NCI-H2196 treated with DMSO at 0.1 percent for 48 hours (cell line): ENCODE measurements at regions not wholly inside any gene's neighbourhood (a gene's known extent, or its start where the extent isn't known, plus 50 kb on each side); places are given as distances from the start of the nearest gene placed in this dataset.
"Not testable (repeated sequence)": the region's sequence is repeated elsewhere in the genome, so short reads cannot be mapped to it uniquely, and the experiment has no call there.

Source experiments
- DNase-seq: peaks from one replicate; lab custom pipeline; 2025; ENCODE audit not compliant: unreplicated experiment; lab: John Stamatoyannopoulos, UW

DNA sequence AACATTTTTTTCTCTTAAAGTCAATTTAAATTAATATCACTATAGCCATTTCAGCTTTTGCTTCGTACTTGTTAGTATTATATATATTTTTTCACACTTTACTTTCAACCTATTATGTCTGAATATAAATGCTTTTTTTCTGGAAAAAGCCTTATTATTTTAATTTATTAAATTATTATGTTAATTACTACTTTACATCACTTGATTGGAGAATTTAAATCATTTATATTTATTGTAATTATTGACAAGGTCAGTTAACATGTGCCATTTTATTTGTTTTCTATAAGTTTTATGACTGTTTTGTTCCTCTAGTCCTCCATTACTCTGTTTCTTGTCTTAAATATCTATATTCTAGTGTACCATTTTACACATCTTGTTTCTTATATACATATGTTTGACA is 1333.4 kb upstream of the MIR17HG start:
- DNase-seq, result no peak

DNA sequence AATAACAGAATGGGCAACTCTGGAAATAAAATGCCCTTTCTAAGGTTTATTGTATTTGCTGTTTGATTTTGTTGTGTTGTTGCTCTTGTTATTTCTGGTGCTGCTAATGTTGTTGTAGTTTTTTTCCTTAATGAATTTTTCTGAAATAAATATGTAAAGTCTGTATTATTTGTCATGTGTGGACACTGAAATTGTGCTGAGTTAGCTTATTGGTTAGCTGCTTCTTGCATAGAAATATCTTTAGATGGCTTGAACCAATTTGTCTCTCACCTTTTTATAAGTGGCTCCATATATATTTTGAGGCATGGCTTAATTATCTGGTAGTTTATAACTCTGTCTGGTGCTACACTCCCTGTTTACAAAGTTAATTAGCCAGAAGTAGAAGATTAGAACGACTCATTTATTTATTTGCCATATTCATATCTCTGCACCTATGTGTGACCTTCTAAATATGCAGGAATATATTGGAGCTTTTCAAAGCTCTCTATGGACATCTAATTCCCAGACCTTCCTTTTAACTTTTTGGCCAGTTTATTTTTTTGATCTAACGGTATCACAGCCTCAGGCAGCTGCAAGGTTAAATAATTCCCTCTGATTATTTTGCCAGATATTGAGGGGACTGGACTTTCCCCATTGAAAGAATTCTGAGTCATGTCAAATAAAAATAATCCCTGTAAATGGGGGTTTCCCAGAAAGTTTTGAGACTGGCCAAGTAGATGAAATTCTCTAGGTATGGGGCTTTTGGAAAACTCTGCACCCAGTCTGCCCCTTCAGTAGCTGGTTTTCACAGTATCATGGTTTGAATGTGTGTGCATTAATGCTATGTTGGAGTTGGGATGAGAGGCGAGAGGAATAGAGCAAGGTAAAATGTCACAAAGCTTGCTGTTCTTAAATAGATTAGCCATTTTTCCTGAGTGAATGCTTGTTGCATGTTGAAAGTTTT is 1331.7 kb upstream of the MIR17HG start:
- DNase-seq, result no peak

DNA sequence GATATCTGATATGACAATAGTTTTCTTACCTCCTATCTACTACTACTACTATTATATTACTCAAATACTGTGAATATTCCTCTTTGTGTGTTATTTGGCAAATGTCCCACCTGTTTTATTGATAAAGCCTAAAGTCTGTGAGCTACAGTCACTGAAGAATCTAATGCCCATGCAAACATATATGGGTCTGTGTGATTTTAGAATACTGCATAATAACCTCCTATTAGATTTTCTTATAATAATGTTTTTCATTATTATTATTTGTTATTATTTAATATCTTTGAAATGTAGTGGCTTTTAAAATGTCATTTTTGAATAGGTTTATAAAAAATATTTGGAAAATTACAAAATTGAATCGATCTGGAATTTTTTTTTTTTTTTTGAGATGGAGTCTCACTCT is 1330.8 kb upstream of the MIR17HG start:
- no peak for DNase-seq

DNA sequence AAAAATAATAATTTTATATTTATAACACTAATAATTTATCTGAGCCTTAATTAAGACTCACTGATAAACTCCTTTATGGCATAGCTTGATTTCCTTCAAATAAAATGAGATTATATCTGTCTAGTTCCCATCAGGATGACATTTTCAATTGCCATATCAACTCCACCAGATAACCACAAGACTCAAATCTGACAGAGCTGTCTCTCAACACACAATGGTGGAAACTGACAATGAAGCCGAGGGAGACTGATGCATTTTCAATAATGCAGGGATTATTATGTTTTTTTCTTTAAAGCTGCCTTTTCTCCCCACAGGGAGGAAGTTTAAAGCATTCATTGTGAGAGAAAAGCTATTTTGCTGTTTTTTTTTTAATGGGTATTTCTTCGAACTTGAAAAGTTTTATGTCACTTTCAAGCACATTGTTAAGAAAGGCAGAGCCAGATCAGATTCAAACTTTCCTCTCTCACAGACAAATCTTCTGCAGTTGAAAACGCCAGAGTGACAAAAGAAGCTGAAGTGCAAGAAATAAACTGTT is 1326.9 kb upstream of the MIR17HG start:
- no peak for DNase-seq

DNA sequence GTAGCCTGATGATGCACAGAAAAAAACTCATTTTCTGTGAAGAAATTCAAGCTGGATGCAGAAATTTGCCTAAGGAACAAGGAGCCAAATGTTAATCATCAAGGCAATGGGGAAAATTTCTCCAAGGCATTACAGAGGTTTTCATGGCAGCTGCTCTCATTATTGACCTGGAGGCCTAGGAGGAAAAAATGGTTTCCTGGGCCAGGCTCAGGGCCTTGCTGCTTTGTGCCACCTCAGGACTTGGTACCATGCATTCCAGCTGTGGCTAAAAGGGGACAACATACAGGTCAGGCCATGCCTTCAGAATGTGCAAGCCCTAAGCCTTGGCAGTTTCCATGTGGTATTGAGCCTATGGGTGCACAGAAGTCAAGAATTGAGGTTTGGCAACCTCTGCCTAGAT is 1320.1 kb upstream of the MIR17HG start:
- DNase-seq, result no peak

DNA sequence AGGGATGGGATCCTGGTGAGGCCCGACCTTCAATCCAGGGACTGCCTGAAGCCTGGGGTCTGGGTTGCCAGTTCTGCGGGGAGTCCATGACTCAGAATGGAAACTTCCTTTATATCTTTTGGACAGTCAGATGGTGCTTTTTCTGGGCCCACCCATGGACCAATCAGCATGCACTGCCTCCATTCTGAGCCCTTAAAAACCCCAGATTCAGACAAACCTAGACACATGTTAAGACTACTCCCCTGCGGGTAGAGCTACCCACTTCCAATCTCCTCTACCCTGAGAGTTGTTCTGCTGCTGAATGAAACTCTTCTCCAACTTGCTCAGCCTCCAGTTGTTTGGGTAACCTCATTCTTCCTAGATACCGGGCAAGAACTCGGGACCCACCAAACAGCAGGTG is 1315.2 kb upstream of the MIR17HG start:
- no peak for DNase-seq

DNA sequence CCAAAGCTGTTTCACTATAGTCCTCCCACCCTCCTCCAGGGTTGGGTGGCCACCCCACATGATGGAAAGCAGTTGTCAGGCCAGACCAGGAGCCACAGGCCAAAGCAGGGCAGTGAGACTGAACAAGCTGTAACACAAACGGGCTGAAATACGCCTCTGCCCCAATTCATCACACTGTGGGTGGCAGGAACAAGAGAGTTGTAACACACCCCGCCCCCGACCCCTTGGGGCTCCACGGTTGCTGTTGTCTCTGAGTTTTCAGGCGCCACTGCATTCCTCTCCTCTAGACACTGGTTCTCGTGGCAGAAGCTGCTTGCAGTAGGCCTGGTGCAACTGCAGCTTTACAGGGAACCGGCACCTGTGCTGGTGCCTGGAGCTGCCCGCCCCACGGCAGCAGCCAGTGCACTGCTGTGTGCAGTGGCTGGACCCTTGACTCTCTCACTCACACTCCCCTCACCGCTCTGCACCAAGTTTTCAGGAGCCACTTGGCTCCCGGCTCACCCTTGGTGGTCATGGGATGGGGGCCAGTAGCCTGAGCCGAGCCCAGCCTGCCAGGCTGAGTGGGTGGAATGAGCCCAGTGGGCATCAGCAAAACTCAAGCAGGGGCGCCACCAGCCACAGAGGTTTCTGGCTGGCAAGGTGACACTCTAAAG is 1314.5 kb upstream of the MIR17HG start:
- DNase-seq, result no peak

DNA sequence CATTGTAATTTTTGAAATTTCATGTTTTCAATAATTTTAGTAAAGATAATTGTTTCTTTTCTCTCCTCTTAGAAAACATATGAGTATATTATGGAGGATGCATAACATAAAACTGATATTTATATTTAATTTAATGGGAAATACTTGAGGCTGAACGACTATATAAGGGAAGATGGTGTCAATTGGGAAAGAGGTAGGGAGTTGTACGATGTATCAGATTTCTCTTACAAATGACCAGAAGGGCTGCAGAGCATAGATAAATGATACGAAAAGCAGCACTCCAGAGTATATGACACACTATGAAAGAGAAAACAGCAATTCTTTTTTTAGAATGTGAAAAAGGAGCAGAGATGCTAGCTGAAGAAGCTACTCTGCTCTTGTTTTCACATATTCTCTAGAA is 1308.0 kb upstream of the MIR17HG start:
- DNase-seq, result no peak

DNA sequence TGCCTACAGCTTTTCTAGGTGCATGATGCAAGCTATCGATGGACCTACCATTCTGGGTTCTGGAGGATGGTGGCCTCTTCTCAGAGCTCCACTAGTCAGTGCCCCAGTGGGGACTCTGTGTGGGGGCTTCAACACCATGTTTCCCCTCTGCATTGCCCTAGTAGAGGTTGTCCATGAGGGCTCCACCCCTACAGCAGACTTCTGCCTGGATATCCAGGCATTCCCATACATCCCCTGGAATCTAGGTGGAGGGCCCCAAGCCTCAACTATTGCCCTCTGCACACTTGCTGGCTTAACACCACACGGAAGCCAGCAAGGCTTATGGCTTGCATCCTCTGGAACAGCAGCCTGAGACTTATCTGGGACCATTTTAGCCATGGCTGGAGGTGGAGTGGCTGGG is 1299.9 kb upstream of the MIR17HG start:
- DNase-seq, result no peak

DNA sequence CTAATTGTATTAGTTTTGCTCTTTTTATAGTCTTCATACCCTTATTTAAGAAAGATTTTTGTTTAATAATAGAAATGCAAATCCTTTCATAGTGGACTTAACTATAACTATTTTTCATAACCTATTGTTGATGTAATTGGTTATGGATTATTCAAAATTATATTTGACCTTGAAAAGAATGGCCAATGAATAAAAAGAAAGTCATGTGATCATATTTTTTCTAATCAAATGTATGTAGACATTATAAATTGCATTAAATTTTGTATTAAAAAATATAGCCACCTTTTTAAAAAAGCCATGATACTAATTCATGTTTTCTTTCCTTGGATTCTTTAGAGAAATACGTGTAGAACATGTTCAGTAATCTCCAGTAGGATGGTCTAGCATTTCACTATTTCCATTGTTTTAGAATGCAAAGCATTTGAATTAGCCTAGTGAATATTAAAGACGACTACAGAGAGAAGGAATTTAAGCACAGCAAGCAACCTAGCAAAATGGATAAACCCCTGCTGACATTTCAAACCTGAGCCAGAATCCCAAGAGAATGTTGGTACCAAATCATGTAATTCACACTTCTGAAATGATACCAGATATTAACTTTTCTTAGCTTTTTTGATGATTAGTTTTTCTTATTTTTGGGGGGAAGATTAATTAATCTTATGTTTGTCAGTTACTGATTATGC is 1297.4 kb upstream of the MIR17HG start:
- no peak for DNase-seq

DNA sequence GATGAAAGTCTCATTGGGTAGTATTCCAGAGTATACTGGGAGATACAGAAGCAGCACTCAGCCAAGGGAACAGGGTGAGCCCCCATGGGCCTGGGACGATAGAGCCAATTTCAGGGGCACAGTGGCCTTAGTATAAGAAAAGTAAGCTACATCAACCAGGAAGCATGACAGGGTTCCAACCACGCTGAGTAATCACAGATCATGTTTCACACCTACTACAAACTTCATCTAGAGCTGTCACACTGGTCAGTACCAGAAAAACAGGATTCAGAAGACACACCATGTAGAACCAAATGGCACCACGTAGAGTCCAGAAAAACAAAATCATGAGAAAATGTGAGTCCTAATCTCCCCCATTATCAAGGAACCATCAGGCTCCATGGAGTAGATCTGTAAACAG is 1292.4 kb upstream of the MIR17HG start:
- no peak for DNase-seq

DNA sequence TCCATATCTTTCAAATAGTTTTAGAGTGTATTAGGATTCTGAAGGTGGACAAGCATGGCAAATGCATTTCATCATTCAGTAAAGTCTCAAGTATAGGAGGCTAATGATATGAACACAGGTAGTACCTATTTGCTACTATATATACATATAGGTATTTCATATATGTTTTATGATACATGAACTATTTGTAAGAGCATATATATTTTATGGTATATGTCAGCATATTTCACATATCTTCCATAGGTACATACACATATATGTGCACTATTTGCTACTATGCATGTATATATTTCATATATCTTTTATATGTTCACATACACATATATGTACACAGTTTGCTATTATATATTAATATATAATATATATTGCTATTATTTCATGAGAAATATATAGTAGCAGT is 1291.7 kb upstream of the MIR17HG start:
- DNase-seq, result no peak

DNA sequence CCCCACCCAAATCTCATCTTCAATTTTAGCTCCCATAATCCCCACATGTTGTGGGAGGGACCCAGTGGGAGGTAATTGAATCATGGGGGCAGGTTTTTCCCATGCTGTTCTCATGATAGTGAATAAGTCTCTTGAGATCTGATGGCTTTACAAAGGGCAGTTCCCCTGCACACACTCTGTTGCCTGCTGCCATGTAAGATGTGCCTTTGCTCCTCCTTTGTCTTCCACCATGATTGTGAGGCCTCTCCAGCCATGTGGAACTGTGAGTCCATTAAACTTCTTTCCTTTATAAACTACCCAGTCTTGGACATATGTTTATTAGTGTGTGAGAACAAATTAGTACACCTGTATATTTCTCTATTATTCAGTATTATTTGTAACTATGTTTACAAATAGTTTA is 1283.3 kb upstream of the MIR17HG start:
- not testable (repeated sequence) for DNase-seq

DNA sequence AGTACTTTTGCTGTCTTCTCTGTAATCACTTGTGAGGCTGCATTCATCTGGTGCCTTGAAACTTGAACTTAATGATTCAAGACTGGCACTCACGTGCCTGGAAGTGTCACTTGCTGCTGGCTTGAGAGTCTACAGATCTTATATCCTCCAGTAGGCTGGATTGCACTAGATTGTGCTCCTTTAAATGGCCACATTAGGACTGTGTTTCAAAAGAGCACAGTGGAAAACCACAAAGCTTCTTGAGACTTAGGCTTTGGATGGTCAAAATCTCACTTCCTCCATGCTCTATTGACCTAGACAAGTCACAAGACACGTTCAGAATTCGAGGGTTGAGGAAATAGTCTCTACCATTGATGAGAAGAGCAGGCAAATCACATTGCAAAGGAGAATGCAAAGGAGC is 1278.8 kb upstream of the MIR17HG start:
- no peak for DNase-seq

DNA sequence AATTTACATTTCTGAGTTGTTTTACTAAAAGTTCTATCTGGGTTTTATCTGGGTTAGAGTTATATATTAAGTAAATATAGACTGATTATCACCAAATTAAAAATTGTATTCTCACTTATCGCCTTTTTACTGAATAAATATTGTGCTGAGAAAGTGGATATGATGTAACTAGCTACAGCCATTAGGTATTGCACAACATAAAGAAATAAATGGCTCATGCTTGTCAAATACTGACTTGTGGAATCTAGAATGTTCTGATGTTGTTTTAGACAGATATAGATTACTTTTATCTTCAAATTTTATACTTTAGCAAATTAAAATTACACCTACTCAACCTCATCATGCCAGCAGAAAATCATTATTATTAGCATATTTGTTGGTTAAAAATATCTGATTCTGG is 1277.1 kb upstream of the MIR17HG start:
- no peak for DNase-seq

DNA sequence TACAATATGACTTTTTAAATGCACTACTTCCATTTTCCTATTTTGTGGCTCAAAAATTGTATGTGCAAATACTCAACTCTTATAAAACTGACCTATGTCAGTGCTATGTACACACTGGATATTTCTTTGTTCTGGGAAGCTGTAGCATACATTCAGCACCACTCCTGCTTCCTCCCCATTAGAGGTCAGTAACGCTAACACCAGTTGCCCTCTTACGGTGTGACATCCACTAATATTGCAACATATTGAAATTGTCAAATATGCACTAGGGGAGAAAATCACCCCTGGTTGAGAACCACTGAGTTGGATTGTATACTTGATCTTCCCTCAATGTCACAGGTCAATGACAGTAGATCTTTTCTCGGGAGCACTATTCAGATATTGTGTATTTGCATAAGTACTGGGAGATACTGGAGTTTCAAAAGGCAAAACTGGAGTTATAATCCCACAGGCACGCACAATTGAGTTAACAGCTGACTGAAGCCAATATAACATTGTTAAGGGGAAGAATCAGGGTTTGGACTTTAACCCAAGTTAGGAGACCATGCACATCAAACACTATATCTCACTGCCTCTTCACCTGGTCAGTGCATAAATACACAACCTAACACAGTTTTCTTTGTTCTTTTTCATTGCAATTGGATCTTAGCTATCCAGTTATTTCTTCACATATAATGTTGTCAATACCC is 1276.5 kb upstream of the MIR17HG start:
- no peak for DNase-seq

DNA sequence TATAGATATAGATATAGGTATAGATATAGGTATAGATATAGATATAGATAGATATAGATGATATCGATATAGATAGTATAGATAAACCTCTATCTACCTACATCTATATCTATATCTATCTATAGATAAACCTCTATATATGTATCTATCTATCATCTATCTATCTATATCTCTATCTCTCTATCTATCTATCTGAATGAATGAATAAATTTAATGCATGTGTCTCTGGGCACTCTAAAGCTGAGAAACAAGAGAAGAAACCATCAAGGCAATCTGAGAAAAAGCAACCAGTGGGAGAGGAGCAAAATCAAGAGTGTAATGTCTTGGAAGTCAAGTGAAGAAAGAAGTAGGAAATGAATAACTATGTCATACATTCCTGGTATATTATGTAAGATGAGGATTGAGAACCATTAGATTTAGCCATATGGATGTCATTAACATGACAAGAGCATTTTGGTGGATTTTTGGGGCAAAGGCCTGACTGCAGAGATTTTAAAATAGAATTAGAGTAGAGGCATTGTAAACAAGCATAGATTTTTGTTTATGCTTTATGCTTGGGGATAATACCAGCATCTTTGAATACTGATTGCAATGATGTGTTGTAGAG is 1262.7 kb upstream of the MIR17HG start:
- DNase-seq, result no peak

DNA sequence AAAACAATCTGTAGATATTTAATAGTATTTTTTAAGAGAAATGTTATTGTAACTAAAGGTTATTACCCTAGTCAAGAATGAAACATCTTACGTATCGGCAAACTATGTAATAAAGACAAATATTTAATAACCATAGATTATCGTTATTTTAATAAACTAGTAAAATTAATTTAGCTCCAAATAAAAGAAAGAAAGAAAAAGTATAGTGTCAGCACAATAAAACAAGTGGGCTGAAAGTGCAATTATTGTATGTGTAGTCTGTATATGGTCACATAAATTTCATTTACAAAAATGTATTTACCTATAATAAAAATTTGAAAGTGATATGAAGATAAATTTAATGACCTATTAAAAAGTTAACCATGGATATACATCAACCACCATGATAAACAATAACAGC is 1258.4 kb upstream of the MIR17HG start:
- DNase-seq, result no peak

DNA sequence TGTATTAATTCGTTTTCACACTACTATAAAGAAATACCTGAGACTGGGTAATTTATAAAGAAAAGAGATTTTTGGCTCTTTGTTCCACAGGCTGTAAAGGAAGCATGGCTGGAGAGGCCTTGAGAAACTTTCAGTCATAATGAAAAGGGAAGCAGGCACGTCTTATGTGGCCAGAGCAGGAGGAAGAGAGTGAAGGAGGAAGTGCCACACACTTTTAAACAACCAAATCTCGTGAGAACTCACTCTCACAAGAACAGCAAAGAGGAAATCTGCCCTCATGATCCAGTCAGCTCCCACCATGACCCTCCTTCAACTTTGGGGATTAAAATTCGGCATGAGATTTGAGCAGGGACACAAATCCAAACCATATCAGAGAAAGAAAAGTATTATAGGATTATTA is 1255.9 kb upstream of the MIR17HG start:
- no peak for DNase-seq

DNA sequence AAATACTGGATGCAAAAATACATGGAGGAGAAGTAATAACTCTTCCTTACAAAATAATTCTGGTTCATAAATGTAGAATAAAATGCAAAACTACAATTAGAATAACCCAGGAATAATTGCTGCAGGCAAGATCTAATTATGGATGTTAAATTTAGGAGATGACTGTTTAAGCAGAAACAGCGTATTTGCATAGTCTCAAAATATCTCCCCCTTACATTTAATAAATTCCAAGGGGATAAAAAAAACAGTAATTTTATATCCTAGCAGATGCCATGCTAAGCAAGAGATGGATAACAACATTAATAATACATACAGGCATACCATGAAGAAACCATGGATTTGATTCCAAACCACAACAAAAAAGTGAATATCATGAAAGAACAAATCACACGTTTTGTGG is 1253.1 kb upstream of the MIR17HG start:
- no peak for DNase-seq

DNA sequence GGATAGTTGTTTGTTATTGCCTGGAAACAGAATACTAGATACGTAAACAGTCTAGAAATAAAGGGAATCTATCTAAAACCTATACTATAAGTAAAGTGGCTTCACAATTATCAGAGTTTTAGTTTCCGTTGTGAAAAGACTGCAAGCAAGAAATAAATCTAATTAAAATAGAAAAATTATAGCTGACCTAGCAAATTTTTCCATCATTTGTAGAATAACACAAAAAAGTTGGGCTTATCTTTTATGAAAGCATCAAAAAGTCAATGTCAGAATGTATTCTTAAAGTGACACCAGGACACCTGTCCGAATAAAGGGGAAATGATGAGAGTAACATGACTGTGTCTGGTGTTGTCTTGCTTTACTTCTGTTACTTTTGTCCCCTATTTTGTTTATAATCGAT is 1248.9 kb upstream of the MIR17HG start:
- DNase-seq, result no peak
